Panc1 (cell line): ENCODE measurements at regions not wholly inside any gene's neighbourhood (a gene's known extent, or its start where the extent isn't known, plus 50 kb on each side); places are given as distances from the start of the nearest gene placed in this dataset.

Experiments
- POLR2AphosphoS5 ChIP-seq: IDR thresholded peaks from 2 replicates; pipeline ENCODE4 v1.6.1; 2012; ENCODE audit warnings: mild to moderate bottlenecking, low read depth, low read length, moderate library complexity
- SIN3A ChIP-seq: IDR thresholded peaks from 2 replicates; pipeline ENCODE4 v1.6.1; 2012; ENCODE audit warnings: low read depth, mild to moderate bottlenecking, low read length, moderate library complexity, borderline replicate concordance; ENCODE audit not compliant: insufficient read depth
- TCF7L2 ChIP-seq: IDR thresholded peaks from 2 replicates; pipeline ENCODE4 v1.6.1; 2011; ENCODE audit warnings: mild to moderate bottlenecking, low read depth, low read length, inconsistent platforms
- TF ChIP-seq, protein P1 (sequence below): fragments of 450-650 bp; IDR thresholded peaks from 2 replicates; pipeline ENCODE4 v1.5.1; 2017; ENCODE audit warnings: mild to moderate bottlenecking
- TF ChIP-seq, protein P2 (sequence below), 2 experiments: IDR thresholded peaks; 2 replicates each; pipeline ENCODE4 v1.6.1; 2011 to 2012; ENCODE audit warnings: low read depth in 2 of 2, control low read depth in 1 of 2, low read length in 1 of 2, mild to moderate bottlenecking in 1 of 2, moderate library complexity in 1 of 2; ENCODE audit not compliant: insufficient read depth in 1 of 2

DNA sequence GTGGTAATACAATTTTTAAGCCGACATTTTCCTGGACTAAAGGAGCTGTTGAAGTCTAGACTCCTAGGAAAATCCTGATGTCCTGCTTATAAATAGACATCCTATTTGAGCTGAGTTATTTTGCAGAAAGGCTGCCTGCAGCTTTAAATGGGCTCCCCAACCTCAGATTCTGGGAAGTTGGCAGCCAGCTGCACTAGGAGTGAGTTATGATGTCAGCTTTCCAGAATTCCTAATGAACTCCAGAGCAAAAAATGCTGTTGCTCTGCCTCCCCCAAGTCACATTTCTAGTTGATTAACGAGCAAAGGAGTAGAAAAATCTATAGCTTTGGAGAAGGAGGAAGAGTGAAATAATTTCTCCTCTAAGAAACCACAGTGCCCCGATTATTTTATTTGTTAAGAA is 346.3 kb upstream of the SULF2 start:
- TF ChIP-seq, protein P1, sequence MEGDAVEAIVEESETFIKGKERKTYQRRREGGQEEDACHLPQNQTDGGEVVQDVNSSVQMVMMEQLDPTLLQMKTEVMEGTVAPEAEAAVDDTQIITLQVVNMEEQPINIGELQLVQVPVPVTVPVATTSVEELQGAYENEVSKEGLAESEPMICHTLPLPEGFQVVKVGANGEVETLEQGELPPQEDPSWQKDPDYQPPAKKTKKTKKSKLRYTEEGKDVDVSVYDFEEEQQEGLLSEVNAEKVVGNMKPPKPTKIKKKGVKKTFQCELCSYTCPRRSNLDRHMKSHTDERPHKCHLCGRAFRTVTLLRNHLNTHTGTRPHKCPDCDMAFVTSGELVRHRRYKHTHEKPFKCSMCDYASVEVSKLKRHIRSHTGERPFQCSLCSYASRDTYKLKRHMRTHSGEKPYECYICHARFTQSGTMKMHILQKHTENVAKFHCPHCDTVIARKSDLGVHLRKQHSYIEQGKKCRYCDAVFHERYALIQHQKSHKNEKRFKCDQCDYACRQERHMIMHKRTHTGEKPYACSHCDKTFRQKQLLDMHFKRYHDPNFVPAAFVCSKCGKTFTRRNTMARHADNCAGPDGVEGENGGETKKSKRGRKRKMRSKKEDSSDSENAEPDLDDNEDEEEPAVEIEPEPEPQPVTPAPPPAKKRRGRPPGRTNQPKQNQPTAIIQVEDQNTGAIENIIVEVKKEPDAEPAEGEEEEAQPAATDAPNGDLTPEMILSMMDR, result no peak
- TF ChIP-seq, protein P2, sequence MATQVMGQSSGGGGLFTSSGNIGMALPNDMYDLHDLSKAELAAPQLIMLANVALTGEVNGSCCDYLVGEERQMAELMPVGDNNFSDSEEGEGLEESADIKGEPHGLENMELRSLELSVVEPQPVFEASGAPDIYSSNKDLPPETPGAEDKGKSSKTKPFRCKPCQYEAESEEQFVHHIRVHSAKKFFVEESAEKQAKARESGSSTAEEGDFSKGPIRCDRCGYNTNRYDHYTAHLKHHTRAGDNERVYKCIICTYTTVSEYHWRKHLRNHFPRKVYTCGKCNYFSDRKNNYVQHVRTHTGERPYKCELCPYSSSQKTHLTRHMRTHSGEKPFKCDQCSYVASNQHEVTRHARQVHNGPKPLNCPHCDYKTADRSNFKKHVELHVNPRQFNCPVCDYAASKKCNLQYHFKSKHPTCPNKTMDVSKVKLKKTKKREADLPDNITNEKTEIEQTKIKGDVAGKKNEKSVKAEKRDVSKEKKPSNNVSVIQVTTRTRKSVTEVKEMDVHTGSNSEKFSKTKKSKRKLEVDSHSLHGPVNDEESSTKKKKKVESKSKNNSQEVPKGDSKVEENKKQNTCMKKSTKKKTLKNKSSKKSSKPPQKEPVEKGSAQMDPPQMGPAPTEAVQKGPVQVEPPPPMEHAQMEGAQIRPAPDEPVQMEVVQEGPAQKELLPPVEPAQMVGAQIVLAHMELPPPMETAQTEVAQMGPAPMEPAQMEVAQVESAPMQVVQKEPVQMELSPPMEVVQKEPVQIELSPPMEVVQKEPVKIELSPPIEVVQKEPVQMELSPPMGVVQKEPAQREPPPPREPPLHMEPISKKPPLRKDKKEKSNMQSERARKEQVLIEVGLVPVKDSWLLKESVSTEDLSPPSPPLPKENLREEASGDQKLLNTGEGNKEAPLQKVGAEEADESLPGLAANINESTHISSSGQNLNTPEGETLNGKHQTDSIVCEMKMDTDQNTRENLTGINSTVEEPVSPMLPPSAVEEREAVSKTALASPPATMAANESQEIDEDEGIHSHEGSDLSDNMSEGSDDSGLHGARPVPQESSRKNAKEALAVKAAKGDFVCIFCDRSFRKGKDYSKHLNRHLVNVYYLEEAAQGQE (IDR thresholded peaks at IDR 0.05; ENCODE audit: insufficient read depth in 1 of 2, low read depth in 2 of 2, low read length in 1 of 2), result no peak
- TF ChIP-seq POLR2AphosphoS5 (no peak), SIN3A (no peak), TCF7L2 (no peak)
